Left ventricle myocardium inferior (tissue), 1 donor: ENCODE measurements at regions not wholly inside any gene's neighbourhood (a gene's known extent, or its start where the extent isn't known, plus 50 kb on each side); places are given as distances from the start of the nearest gene placed in this dataset.
"Not testable (repeated sequence)": the region's sequence is repeated elsewhere in the genome, so short reads cannot be mapped to it uniquely, and the experiment has no call there.

Experiments
- DNase-seq: peaks from one replicate; pipeline ENCODE4 v3.0.0-alpha.2; 2020
- H3K27ac ChIP-seq: fragments of 200-600 bp; replicated peaks from 2 replicates; pipeline ENCODE4 v1.8.0; 2021
- H3K27me3 ChIP-seq: fragments of 200-600 bp; 2 replicates; pipeline ENCODE4 v1.8.0; 2021; ENCODE audit warnings: low read depth
- H3K36me3 ChIP-seq: fragments of 200-600 bp; 2 replicates; pipeline ENCODE4 v1.8.0; 2021
- H3K4me1 ChIP-seq: fragments of 200-600 bp; 2 replicates; pipeline ENCODE4 v1.8.0; 2021
- H3K4me3 ChIP-seq: fragments of 200-600 bp; 2 replicates; pipeline ENCODE4 v1.8.0; 2021; ENCODE audit warnings: mild to moderate bottlenecking, moderate library complexity
- H3K9me3 ChIP-seq: fragments of 200-600 bp; replicated peaks from 2 replicates; pipeline ENCODE4 v1.8.0; 2021
- intact Hi-C: fragments of 100-400 bp; cut with micrococcal nuclease; formaldehyde crosslinking; loops from one replicate; pipeline ENCODE4 v1.11.0; 2022
- donor health status: DM: no; HTN: yes; CAD: no; lungs with severe emphysema.

DNA sequence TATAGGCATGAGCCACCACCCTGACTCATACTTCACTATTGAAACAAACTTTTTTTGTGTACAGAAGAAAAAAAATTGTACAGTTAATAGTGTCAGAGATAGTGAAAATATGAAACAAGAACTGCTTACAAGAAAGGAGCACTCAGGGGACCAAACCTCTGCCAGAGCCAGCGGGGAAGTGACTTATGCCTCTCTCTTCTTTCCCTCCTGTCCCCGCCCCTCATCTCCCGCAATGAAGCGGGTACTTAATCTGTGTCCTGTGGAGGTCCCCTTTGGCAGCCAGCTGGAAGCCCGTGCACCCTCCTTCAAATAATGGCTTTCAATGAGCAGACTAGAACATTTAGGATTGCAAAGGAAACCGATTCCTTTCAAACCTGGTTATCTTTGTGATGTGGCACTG is 51.5 kb downstream of the PPIAL4A start:
- H3K4me3 ChIP-seq, H3K36me3 ChIP-seq, H3K27ac ChIP-seq, H3K9me3 ChIP-seq, H3K4me1 ChIP-seq, H3K27me3 ChIP-seq, DNase-seq, intact Hi-C loops: not testable (repeated sequence)

- peak overlapping the region; percentile 58 for H3K4me3 ChIP-seq
- DNase-seq, intact Hi-C loops, H3K27me3 ChIP-seq, H3K4me1 ChIP-seq, H3K9me3 ChIP-seq, H3K36me3 ChIP-seq, H3K27ac ChIP-seq: not testable (repeated sequence)
Measured at GRCh38 chr1:120941836-120942217, 52.3 kb downstream of the PPIAL4A start.

- H3K36me3 ChIP-seq, H3K27me3 ChIP-seq, intact Hi-C loops, H3K9me3 ChIP-seq, H3K4me1 ChIP-seq: not testable (repeated sequence)
- peak; percentile 35 for DNase-seq
- Histone ChIP-seq H3K27ac (peak overlapping the region; percentile 36), H3K4me3 (peak overlapping the region; percentile 58)
Measured at GRCh38 chr1:120942218-120942944, 52.8 kb downstream of the PPIAL4A start.

GRCh38 chr1:120942945-120943319 is 53.4 kb downstream of the PPIAL4A start:
- H3K4me3 ChIP-seq, H3K27me3 ChIP-seq, H3K27ac ChIP-seq, DNase-seq, intact Hi-C loops, H3K36me3 ChIP-seq, H3K9me3 ChIP-seq, H3K4me1 ChIP-seq: not testable (repeated sequence)

GRCh38 chr1:120944691-120945090 is 55.1 kb downstream of the PPIAL4A start:
- H3K36me3 ChIP-seq, H3K4me1 ChIP-seq, intact Hi-C loops, H3K4me3 ChIP-seq, DNase-seq, H3K27ac ChIP-seq, H3K9me3 ChIP-seq, H3K27me3 ChIP-seq: not testable (repeated sequence)

- H3K4me3 ChIP-seq, H3K4me1 ChIP-seq, H3K36me3 ChIP-seq, H3K27me3 ChIP-seq, H3K9me3 ChIP-seq, intact Hi-C loops, H3K27ac ChIP-seq, DNase-seq: not testable (repeated sequence)
Measured at GRCh38 chr1:120945122-120945521, 55.6 kb downstream of the PPIAL4A start.

GRCh38 chr1:120947114-120947513 is 57.5 kb downstream of the PPIAL4A start:
- H3K27me3 ChIP-seq, H3K4me1 ChIP-seq, H3K27ac ChIP-seq: not testable (repeated sequence)

DNA sequence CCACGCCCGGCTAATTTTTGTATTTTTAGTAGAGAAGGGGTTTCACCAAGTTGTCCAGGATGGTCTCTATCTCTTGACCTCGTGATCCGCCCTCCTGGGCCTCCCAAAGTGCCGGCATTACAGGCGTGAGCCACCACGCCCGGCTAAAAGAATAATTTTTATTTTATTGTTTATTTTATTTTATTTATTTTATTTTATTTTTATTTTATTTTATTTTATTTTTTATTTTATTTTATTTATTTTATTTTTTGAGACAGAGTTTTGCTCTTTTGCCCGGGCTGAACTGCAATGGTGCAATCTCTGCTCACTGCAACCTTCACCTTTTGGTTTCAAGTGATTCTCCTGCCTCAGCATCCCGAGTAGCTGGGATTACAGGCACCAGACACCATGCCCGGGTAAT is 60.2 kb downstream of the PPIAL4A start:
- peaks cover 23% of the 10 kb centered on the region for H3K27me3 ChIP-seq
- intact Hi-C loops, H3K4me3 ChIP-seq: not testable (repeated sequence)

More at GRCh38 chr1:120947114-120947513, 57.5 kb downstream of the PPIAL4A start:
- H3K9me3 ChIP-seq, H3K4me3 ChIP-seq, intact Hi-C loops, H3K36me3 ChIP-seq, DNase-seq: not testable (repeated sequence)

DNA sequence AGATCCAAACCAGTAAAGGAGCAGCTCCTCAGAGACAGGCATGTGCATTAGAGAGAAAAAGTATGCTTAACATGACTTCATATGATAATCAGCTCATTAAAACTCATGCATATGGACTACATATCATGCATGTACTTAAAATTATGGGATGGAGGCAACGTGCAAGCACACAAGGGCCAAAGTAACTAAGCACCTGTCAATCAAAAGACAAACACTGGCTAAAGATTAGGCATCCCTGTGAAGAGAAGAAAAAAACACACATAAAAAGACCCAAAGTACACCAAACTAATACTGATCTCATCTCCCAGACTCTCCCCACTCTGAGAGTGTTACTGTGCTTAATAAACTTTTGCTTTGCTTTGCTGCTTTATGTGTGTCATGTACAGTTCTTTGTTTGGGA is 61.1 kb downstream of the PPIAL4A start:
- H3K4me3 ChIP-seq, DNase-seq, H3K4me1 ChIP-seq, H3K36me3 ChIP-seq, intact Hi-C loops, H3K9me3 ChIP-seq, H3K27ac ChIP-seq: not testable (repeated sequence)
- H3K27me3 ChIP-seq = peaks cover 31% of the 10 kb centered on the region

More for the DNA sequence above, 60.2 kb downstream of the PPIAL4A start:
- DNase-seq, H3K4me1 ChIP-seq, H3K36me3 ChIP-seq, H3K27ac ChIP-seq, H3K9me3 ChIP-seq: not testable (repeated sequence)

DNA sequence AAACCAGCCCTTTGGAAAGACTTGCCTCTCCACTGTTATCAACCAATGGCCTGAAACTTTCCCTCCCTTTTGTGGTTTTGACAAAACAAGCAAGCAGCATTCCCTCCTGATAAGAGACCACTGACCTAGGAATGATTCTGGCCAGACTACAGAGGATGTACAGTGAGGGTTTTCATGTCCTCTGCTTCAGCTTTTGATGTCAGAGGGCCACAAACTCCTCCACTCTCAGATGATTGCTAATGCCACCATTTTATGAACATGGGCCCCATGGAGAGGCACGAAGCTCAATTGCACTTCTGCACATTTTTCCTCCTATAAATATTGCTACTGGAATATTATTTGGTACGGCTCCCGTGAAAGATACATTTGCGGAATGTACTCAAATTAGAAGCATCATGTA is 61.5 kb downstream of the PPIAL4A start:
- H3K4me3 ChIP-seq, DNase-seq, H3K4me1 ChIP-seq, H3K9me3 ChIP-seq, H3K36me3 ChIP-seq, H3K27ac ChIP-seq, intact Hi-C loops: not testable (repeated sequence)
- peaks cover 36% of the 10 kb centered on the region for H3K27me3 ChIP-seq

- DNase-seq, H3K4me1 ChIP-seq, H3K36me3 ChIP-seq, H3K9me3 ChIP-seq, intact Hi-C loops, H3K27ac ChIP-seq: not testable (repeated sequence)
- H3K4me3 ChIP-seq = peak overlapping the region; percentile 29
- peaks cover 38% of the 10 kb centered on the region for H3K27me3 ChIP-seq
Measured at GRCh38 chr1:120952207-120952870, 62.8 kb downstream of the PPIAL4A start.

DNA sequence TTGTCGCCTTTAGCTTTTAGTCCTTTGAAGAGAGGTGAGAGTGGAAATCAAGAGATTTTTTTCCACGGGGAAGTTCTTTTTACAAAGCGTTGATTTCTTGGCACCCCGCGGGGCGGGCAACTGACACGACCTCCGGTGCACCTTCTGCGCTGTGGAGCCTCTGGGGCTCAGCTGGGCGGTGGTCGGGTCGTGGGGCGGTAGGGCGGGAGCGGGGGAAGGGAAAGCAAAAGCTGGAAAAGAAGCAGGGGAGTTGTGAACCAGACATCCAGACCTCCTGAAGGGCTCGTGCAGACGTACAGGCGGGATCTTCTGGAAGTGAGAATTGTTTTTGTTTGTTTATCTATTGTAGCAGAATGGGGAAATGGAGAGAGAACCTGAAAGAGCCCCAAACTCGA is 63.3 kb downstream of the PPIAL4A start:
- H3K36me3 ChIP-seq, DNase-seq, H3K27ac ChIP-seq, intact Hi-C loops, H3K9me3 ChIP-seq, H3K4me1 ChIP-seq, H3K4me3 ChIP-seq: not testable (repeated sequence)
- H3K27me3 ChIP-seq = peaks cover 38% of the 10 kb centered on the region
